Keratinocyte (primary cell): ENCODE measurements at regions not wholly inside any gene's neighbourhood (a gene's known extent, or its start where the extent isn't known, plus 50 kb on each side); places are given as distances from the start of the nearest gene placed in this dataset.

ENCODE experiments used
- DNase-seq: peaks from one replicate; pipeline ENCODE4 v3.0.0-alpha.2; 2011; ENCODE audit warnings: low read depth, missing footprints, low spot score
- FAIRE-seq: peaks from 2 replicates; lab custom pipeline; 2011; peaks lifted over from hg19 to GRCh38; lab: Jason Lieb, UNC
- H2AFZ ChIP-seq: 2 replicates; pipeline ENCODE4 v1.6.0; 2012; ENCODE audit warnings: low read length, control low read depth, inconsistent platforms; ENCODE audit not compliant: control insufficient read depth
- H3K27ac ChIP-seq: 2 replicates; pipeline ENCODE4 v1.5.1; 2011; ENCODE audit warnings: low read length; ENCODE audit not compliant: control insufficient read depth, insufficient read depth
- H3K27me3 ChIP-seq: 3 replicates; pipeline ENCODE4 v1.6.0; 2011; ENCODE audit warnings: low read length; ENCODE audit not compliant: control insufficient read depth, insufficient read depth; ENCODE audit errors: extremely low read depth
- H3K36me3 ChIP-seq, 2 experiments: 2 replicates in 1 of 2; 3 replicates in 1 of 2; pipeline ENCODE4 v1.5.1; 2011; ENCODE audit warnings: low read length in 2 of 2, mild to moderate bottlenecking in 1 of 2; ENCODE audit not compliant: control insufficient read depth in 2 of 2, insufficient read depth in 2 of 2; ENCODE audit errors: extremely low read depth in 1 of 2
- H3K4me1 ChIP-seq: 3 replicates; pipeline ENCODE4 v1.5.1; 2011; ENCODE audit warnings: low read length; ENCODE audit not compliant: control insufficient read depth, insufficient read depth; ENCODE audit errors: extremely low read depth
- H3K4me2 ChIP-seq: 3 replicates; pipeline ENCODE4 v1.6.0; 2011; ENCODE audit warnings: low read depth, low read length; ENCODE audit not compliant: control insufficient read depth, insufficient read depth; ENCODE audit errors: extremely low read depth
- H3K4me3 ChIP-seq, 3 experiments: fragments of 200-600 bp in 1 of 3; sonication (generic) in 1 of 3; 2 replicates in 2 of 3; 3 replicates in 1 of 3; pipeline ENCODE4 v1.5.1; 2011 to 2016; ENCODE audit warnings: low read length in 3 of 3, mild to moderate bottlenecking in 3 of 3, control low read depth in 2 of 3, inconsistent platforms in 1 of 3, low read depth in 1 of 3, mixed read lengths in 1 of 3, mixed run types in 1 of 3, moderate library complexity in 1 of 3; ENCODE audit not compliant: control insufficient read depth in 2 of 3, insufficient read depth in 2 of 3; ENCODE audit errors: extremely low read depth in 1 of 3
- H3K79me2 ChIP-seq: 2 replicates; pipeline ENCODE4 v1.6.0; 2012; ENCODE audit warnings: low read length; ENCODE audit not compliant: control insufficient read depth, insufficient read depth
- H3K9ac ChIP-seq: 3 replicates; pipeline ENCODE4 v1.6.0; 2011; ENCODE audit warnings: low read length; ENCODE audit not compliant: control insufficient read depth, insufficient read depth; ENCODE audit errors: extremely low read depth
- H3K9me1 ChIP-seq: 3 replicates; pipeline ENCODE4 v1.6.0; 2011; ENCODE audit warnings: low read length; ENCODE audit not compliant: control insufficient read depth, insufficient read depth; ENCODE audit errors: extremely low read depth
- H3K9me3 ChIP-seq: 2 replicates; pipeline ENCODE4 v1.5.1; 2012; ENCODE audit warnings: low read depth, low read length; ENCODE audit not compliant: control insufficient read depth
- H4K20me1 ChIP-seq: 3 replicates; pipeline ENCODE4 v1.6.0; 2011; ENCODE audit warnings: low read length; ENCODE audit not compliant: control insufficient read depth, insufficient read depth; ENCODE audit errors: extremely low read depth
- CTCF ChIP-seq, 3 experiments: IDR thresholded peaks in 1 of 3; conservative IDR thresholded peaks in 1 of 3; optimal IDR thresholded peaks in 1 of 3; 2 replicates in 2 of 3; 3 replicates in 1 of 3; pipeline versions ENCODE3 to v1.5.1; 2011; ENCODE audit warnings: low read length in 3 of 3, mild to moderate bottlenecking in 3 of 3, moderate library complexity in 2 of 3, control low read depth in 1 of 3, inconsistent platforms in 1 of 3; ENCODE audit not compliant: insufficient read depth in 2 of 3; ENCODE audit errors: extremely low read depth in 1 of 3
- EZH2 ChIP-seq: IDR thresholded peaks from one replicate; pipeline ENCODE4 v1.6.1; 2012; ENCODE audit warnings: inconsistent platforms, mild to moderate bottlenecking, low read length, moderate library complexity
- dilution Hi-C: fragments of 300-500 bp; cut with MboI; formaldehyde crosslinking; loops from one replicate; pipeline ENCODE4 v1.7.0; 2020; ENCODE audit warnings: low sequenced_read_pairs; ENCODE audit not compliant: extremely low pct_ligation_motif_present

GRCh38 chr12:90611891-90612290 is 343.1 kb downstream of the CCER1 start:
- no peaks in the 10 kb centered on the region for H3K9me3 ChIP-seq
- H4K20me1 ChIP-seq: no peaks in the 10 kb centered on the region
- no peak overlapping the region for H3K9ac ChIP-seq
- FAIRE-seq: no peak
- H3K4me2 ChIP-seq: no peak overlapping the region
- H3K9me1 ChIP-seq: no peaks in the 10 kb centered on the region
- no peak overlapping the region for H3K4me3 ChIP-seq
- H3K27me3 ChIP-seq: no peaks in the 10 kb centered on the region
- no peak overlapping the region for H3K27ac ChIP-seq
- H3K79me2 ChIP-seq: no peaks in the 10 kb centered on the region
- H2AFZ ChIP-seq: no peak overlapping the region
- DNase-seq: no peak
- H3K4me1 ChIP-seq: no peaks in the 10 kb centered on the region
- TF ChIP-seq EZH2: no peak
- TF ChIP-seq CTCF (optimal IDR thresholded peaks at IDR 0.05 in 1 of 3, IDR thresholded peaks at IDR 0.05 in 1 of 3, conservative IDR thresholded peaks at IDR 0.05 in 1 of 3; ENCODE audit: extremely low read depth in 1 of 3, insufficient read depth in 2 of 3, low read length in 3 of 3): no peak
- dilution Hi-C loops: no loop called here
- no peaks in the 10 kb centered on the region for H3K36me3 ChIP-seq

DNA sequence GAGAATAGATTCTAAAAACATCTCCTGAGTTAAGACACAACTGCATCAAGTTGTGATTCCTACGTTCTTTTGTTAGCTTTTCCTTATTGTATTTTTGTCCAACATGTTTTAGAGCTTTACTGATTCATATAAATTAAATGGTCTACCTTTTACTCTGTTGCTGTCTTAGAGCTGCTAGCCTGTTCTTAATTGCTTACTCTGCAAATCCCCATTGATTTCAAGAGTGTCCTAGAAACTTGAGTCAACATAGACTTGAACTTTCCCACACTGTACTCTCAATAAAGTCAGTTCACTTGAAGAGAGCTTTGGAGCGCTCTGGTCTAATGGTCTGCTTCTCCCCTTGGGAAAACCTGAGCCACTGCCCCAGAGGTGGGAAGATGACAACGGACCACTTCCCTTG is 343.9 kb downstream of the CCER1 start:
- FAIRE-seq (no peak), DNase-seq (no peak)
- H3K9me1 ChIP-seq: no peaks in the 10 kb centered on the region
- no peaks in the 10 kb centered on the region for H3K9me3 ChIP-seq
- no peak for TF ChIP-seq CTCF (optimal IDR thresholded peaks at IDR 0.05 in 1 of 3, IDR thresholded peaks at IDR 0.05 in 1 of 3, conservative IDR thresholded peaks at IDR 0.05 in 1 of 3; ENCODE audit: extremely low read depth in 1 of 3, insufficient read depth in 2 of 3, low read length in 3 of 3)
- no peak for TF ChIP-seq EZH2
- H3K4me2 ChIP-seq: no peak overlapping the region
- H4K20me1 ChIP-seq: no peaks in the 10 kb centered on the region
- H3K27ac ChIP-seq: no peak overlapping the region
- no peak overlapping the region for H3K9ac ChIP-seq
- H3K4me1 ChIP-seq: no peaks in the 10 kb centered on the region
- dilution Hi-C loops: no loop called here
- no peak overlapping the region for H2AFZ ChIP-seq
- H3K4me3 ChIP-seq: no peak overlapping the region
- H3K79me2 ChIP-seq: no peaks in the 10 kb centered on the region
- H3K27me3 ChIP-seq: no peaks in the 10 kb centered on the region
- no peaks in the 10 kb centered on the region for H3K36me3 ChIP-seq
